NCI-H1417 treated with DMSO at 0.1 percent for 48 hours (cell line): ENCODE measurements at regions not wholly inside any gene's neighbourhood (a gene's known extent, or its start where the extent isn't known, plus 50 kb on each side); places are given as distances from the start of the nearest gene placed in this dataset.
"Not testable (repeated sequence)": the region's sequence is repeated elsewhere in the genome, so short reads cannot be mapped to it uniquely, and the experiment has no call there.

ENCODE experiments used
- DNase-seq: peaks from one replicate; lab custom pipeline; 2025; lab: John Stamatoyannopoulos, UW

GRCh38 chr4:138614398-138615142 lies 372.4 kb upstream of the SLC7A11 start:
- no peak for DNase-seq

- DNase-seq: no peak
Measured at GRCh38 chr4:138612428-138612827, 370.3 kb upstream of the SLC7A11 start.

- DNase-seq: no peak
Measured at GRCh38 chr4:138611721-138612120, 369.6 kb upstream of the SLC7A11 start.

GRCh38 chr4:138611017-138611416 lies 368.9 kb upstream of the SLC7A11 start:
- DNase-seq: no peak

GRCh38 chr4:138609943-138610350 lies 367.8 kb upstream of the SLC7A11 start:
- no peak for DNase-seq

- no peak for DNase-seq
Measured at GRCh38 chr4:138604556-138604955, 362.4 kb upstream of the SLC7A11 start.

- no peak for DNase-seq
Measured at GRCh38 chr4:138602664-138603063, 360.5 kb upstream of the SLC7A11 start.

- no peak for DNase-seq
Measured at GRCh38 chr4:138599965-138600364, 357.8 kb upstream of the SLC7A11 start.

- DNase-seq: no peak
Measured at GRCh38 chr4:138598226-138598625, 356.1 kb upstream of the SLC7A11 start.

- DNase-seq: no peak
Measured at GRCh38 chr4:138596896-138597295, 354.7 kb upstream of the SLC7A11 start.

- DNase-seq: no peak
Measured at GRCh38 chr4:138595731-138596460, 353.7 kb upstream of the SLC7A11 start.

GRCh38 chr4:138595171-138595570 lies 353.0 kb upstream of the SLC7A11 start:
- no peak for DNase-seq

GRCh38 chr4:138592796-138593195 lies 350.6 kb upstream of the SLC7A11 start:
- DNase-seq: no peak

- no peak for DNase-seq
Measured at GRCh38 chr4:138591808-138592207, 349.7 kb upstream of the SLC7A11 start.

- no peak for DNase-seq
Measured at GRCh38 chr4:138588501-138588900, 346.4 kb upstream of the SLC7A11 start.

- DNase-seq: no peak
Measured at GRCh38 chr4:138579146-138579545, 337.0 kb upstream of the SLC7A11 start.

GRCh38 chr4:138577826-138578225 lies 335.7 kb upstream of the SLC7A11 start:
- DNase-seq: not testable (repeated sequence)

GRCh38 chr4:138577145-138577544 lies 335.0 kb upstream of the SLC7A11 start:
- DNase-seq: no peak

- DNase-seq: no peak
Measured at GRCh38 chr4:138576684-138577083, 334.5 kb upstream of the SLC7A11 start.

- no peak for DNase-seq
Measured at GRCh38 chr4:138573246-138573645, 331.1 kb upstream of the SLC7A11 start.

- DNase-seq: no peak
Measured at GRCh38 chr4:138572007-138572406, 329.9 kb upstream of the SLC7A11 start.

- no peak for DNase-seq
Measured at GRCh38 chr4:138567696-138568095, 325.5 kb upstream of the SLC7A11 start.

GRCh38 chr4:138565576-138565975 lies 323.4 kb upstream of the SLC7A11 start:
- no peak for DNase-seq
